ENCODE measurements at regions not wholly inside any gene's neighbourhood (a gene's known extent, or its start where the extent isn't known, plus 50 kb on each side); places are given as distances from the start of the nearest gene placed in this dataset.

GRCh38 chr6:163831736-163832135, 417.2 kb downstream of the QKI start:
- H3K36me3 Mint-ChIP-seq (ENCODE audit: unreplicated experiment): no peaks in the 10 kb centered on the region
- H3K9me3 Mint-ChIP-seq (ENCODE audit: unreplicated experiment): peaks cover 8% of the 10 kb centered on the region
- DNase-seq (ENCODE audit: extremely low spot score, unreplicated experiment): no peak
- no peaks in the 10 kb centered on the region for H3K4me1 Mint-ChIP-seq (ENCODE audit: unreplicated experiment)
- TF ChIP-seq CTCF (IDR thresholded peaks at IDR 0.05): no peak
- peaks cover 1% of the 10 kb centered on the region for H3K27me3 Mint-ChIP-seq (ENCODE audit: unreplicated experiment)
- H3K27ac Mint-ChIP-seq (ENCODE audit: unreplicated experiment): no peak overlapping the region
- H3K4me3 Mint-ChIP-seq (ENCODE audit: unreplicated experiment): no peak overlapping the region

GRCh38 chr6:163830641-163831040, 416.1 kb downstream of the QKI start:
- Mint-ChIP-seq H3K36me3 (ENCODE audit: unreplicated experiment) (no peaks in the 10 kb centered on the region), H3K4me3 (ENCODE audit: unreplicated experiment) (no peak overlapping the region), H3K27me3 (ENCODE audit: unreplicated experiment) (peaks cover 6% of the 10 kb centered on the region), H3K9me3 (ENCODE audit: unreplicated experiment) (peaks cover 8% of the 10 kb centered on the region), H3K27ac (ENCODE audit: unreplicated experiment) (no peak overlapping the region), H3K4me1 (ENCODE audit: unreplicated experiment) (no peaks in the 10 kb centered on the region)
- no peak for DNase-seq (ENCODE audit: extremely low spot score, unreplicated experiment)
- TF ChIP-seq CTCF (IDR thresholded peaks at IDR 0.05): no peak

- no peak for DNase-seq (ENCODE audit: extremely low spot score, unreplicated experiment)
- no peak overlapping the region for H3K27ac Mint-ChIP-seq (ENCODE audit: unreplicated experiment)
Measured at GRCh38 chr6:163828038-163828795, 413.7 kb downstream of the QKI start.

GRCh38 chr6:163827143-163827542, 412.6 kb downstream of the QKI start:
- no peak for TF ChIP-seq CTCF (IDR thresholded peaks at IDR 0.05)
- H3K9me3 Mint-ChIP-seq (ENCODE audit: unreplicated experiment): peaks cover 8% of the 10 kb centered on the region
- DNase-seq (ENCODE audit: extremely low spot score, unreplicated experiment): no peak
- peaks cover 6% of the 10 kb centered on the region for H3K27me3 Mint-ChIP-seq (ENCODE audit: unreplicated experiment)
- no peak overlapping the region for H3K27ac Mint-ChIP-seq (ENCODE audit: unreplicated experiment)
- no peaks in the 10 kb centered on the region for H3K4me1 Mint-ChIP-seq (ENCODE audit: unreplicated experiment)
- no peaks in the 10 kb centered on the region for H3K36me3 Mint-ChIP-seq (ENCODE audit: unreplicated experiment)
- H3K4me3 Mint-ChIP-seq (ENCODE audit: unreplicated experiment): no peak overlapping the region

More at GRCh38 chr6:163828038-163828795, 413.7 kb downstream of the QKI start:
- H3K4me1 Mint-ChIP-seq (ENCODE audit: unreplicated experiment): no peaks in the 10 kb centered on the region
- H3K36me3 Mint-ChIP-seq (ENCODE audit: unreplicated experiment): no peaks in the 10 kb centered on the region
- no peak for TF ChIP-seq CTCF (IDR thresholded peaks at IDR 0.05)
- H3K4me3 Mint-ChIP-seq (ENCODE audit: unreplicated experiment): no peak overlapping the region
- H3K27me3 Mint-ChIP-seq (ENCODE audit: unreplicated experiment): peaks cover 6% of the 10 kb centered on the region
- H3K9me3 Mint-ChIP-seq (ENCODE audit: unreplicated experiment): peaks cover 8% of the 10 kb centered on the region

GRCh38 chr6:163826629-163827028, 412.1 kb downstream of the QKI start:
- no peaks in the 10 kb centered on the region for H3K4me1 Mint-ChIP-seq (ENCODE audit: unreplicated experiment)
- peaks cover 6% of the 10 kb centered on the region for H3K27me3 Mint-ChIP-seq (ENCODE audit: unreplicated experiment)
- H3K4me3 Mint-ChIP-seq (ENCODE audit: unreplicated experiment): no peak overlapping the region
- H3K27ac Mint-ChIP-seq (ENCODE audit: unreplicated experiment): no peak overlapping the region
- no peaks in the 10 kb centered on the region for H3K36me3 Mint-ChIP-seq (ENCODE audit: unreplicated experiment)
- TF ChIP-seq CTCF (IDR thresholded peaks at IDR 0.05): no peak
- peaks cover 8% of the 10 kb centered on the region for H3K9me3 Mint-ChIP-seq (ENCODE audit: unreplicated experiment)
- DNase-seq (ENCODE audit: extremely low spot score, unreplicated experiment): no peak
